DMS53 treated with DMSO at 0.1 percent for 48 hours (cell line): ENCODE measurements at regions not wholly inside any gene's neighbourhood (a gene's known extent, or its start where the extent isn't known, plus 50 kb on each side); places are given as distances from the start of the nearest gene placed in this dataset.

ENCODE experiments used
- DNase-seq: peaks from one replicate; lab custom pipeline; 2025; ENCODE audit not compliant: unreplicated experiment; lab: John Stamatoyannopoulos, UW

- DNase-seq: no peak
These were observed 69.2 kb downstream of the INHBA start for GRCh38 chr7:41633690-41634089.

DNA sequence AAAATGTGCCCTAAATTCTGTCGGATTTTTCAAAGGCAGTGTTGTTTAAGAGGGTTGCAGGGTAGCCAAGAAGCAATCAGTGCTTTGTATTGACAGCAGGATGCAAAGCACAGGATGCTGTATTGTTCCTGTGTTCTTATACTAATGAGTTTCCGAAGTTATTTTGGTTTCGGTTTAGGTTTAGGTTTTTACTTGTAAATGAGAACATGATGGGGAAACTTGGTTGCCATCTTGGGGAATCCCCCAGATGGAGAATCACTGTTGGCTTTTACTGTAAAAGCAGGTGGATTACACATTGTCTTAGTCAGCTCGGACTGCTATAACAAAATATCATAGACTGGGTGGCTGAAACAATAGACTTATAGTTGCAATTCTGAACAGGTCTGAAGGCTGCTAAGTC lies 72.1 kb downstream of the INHBA start:
- DNase-seq: no peak

- DNase-seq: no peak
These were observed 73.2 kb downstream of the INHBA start for GRCh38 chr7:41629711-41630111.

DNA sequence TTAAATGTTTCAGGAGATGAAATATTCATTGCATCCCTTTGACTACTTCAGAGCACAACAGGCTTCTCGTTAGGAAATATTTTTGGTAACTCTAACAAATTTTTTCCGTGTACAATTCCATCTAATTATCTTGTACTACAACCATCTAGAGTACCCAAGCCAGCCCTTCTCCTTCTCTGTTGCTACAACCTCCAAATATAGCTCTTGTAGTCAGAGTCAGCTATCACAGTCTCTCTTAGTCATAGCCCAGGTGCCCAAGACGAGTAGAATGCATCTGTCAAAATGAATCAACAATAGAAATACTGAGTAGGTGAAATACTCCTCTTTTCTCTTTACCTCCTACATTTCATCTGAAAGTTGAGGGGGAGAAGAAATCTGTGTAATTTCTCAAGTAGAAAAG lies 74.0 kb downstream of the INHBA start:
- no peak for DNase-seq

- DNase-seq: no peak
These were observed 75.1 kb downstream of the INHBA start for GRCh38 chr7:41627645-41628298.

DNA sequence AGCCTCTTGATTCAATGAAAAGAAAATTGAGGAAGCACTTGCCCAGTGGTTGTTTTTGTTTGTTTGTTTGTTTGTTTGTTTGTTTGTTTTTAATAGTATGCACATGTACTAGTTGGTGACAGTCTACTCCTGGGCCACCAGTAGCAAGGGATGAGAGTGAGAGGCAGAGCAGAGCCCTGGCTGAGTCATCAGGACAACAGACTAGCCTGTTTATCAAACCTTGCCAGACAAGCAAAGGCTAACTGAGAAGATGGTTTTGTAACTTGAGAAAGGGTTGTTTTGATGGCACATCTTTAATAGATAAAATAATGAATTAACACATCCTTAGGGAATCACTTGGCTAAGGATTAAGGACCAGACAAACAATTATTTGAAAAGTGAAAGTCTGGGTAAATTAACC lies 78.1 kb downstream of the INHBA start:
- no peak for DNase-seq

DNA sequence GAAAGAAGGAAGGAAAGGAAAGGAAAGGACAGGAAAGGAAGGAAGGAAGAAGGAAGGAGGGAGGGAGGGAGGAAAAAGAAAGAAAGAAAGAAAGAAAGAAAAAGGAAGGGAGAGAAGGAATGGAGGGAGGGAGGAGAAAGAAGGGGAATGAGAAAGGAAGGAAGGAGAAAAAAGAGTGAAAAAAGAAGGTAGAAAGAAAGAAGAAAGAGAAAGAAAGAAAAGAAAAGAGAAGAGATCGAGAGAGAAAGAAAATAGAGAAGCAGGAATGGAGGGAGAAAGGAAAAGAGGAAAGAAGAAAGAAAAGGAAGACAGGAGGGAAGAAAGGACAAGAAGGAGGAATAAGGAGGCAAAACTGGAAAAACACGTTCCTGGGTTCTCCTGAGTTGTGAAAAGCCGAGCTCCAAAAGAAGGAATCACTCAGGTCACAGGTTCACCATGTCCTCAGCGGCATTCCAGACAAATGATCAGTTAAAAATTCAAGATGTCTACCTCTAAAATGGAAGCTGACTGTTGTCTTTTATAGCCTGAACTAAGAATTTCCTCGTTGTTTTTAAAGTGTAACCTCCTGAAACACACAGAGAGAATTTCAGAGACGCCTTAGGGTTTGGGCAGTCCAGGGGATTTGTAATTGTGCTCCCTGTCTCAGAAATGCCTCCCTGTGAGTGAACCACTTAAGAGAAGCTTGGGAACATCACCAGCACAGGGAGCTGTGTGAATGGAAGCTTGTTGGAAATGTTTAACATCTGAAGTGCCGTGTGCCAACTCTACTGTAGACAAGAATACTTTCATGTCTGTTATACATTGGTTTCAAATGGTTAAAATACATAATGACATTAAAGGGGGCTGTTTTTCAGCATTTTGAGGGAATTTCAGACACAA lies 80.7 kb downstream of the INHBA start:
- no peak for DNase-seq

- no peak for DNase-seq
These were observed 84.9 kb downstream of the INHBA start for GRCh38 chr7:41617987-41618386.

DNA sequence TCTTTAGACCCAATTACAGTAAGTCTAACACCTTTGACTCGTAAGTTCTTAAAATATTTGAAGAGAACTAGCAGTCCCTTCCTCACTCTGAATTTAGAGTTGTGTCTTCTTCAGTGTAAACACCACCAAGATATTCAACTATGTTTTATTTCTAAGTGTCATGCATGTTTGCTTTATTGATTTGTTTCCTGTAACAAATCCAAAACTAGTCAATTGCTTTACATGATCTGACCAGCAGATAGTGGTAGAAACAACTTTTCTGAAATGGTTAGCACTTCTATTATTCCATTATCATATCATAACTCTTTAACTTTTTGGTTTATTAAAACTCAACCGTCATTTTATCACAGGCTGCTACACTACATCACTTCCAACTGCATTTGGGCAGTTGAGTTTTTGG lies 90.1 kb downstream of the INHBA start:
- no peak for DNase-seq

DNA sequence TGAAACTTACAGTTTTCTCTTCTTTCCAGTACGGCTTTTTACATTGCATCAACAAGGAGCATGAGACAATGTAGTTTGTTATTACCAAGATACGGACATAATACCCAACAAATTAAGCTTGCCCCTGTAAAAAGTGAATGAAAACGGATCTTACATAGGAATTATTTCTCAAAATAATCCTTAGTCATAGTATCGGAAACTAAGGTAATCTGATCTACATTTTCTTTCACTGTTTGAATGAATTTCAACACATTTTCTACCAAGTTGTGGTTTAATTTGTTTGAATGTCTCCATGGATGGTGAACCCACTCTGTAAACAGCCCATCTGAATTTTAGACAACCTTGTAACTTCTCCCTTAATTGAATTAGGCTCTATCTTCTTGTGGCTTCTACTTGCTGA lies 90.5 kb downstream of the INHBA start:
- no peak for DNase-seq

DNA sequence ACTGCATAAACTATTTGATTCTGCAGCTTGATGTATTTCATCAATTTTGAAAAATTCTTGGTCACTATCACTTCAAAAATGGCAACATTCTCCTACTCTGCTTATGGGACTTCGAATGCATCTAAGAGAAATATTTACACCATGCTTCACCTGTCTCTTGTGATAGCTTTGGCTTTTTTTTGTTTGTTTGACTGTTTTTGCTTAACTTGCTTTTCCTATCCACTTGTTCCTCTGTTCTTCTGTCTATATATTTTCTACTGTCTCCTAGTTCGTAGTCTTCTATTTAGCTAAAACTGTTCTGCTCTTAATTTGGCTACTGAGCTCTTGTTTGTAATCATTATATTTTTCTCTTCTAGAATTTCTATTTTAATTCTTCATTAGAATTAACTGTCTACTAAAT lies 94.4 kb downstream of the INHBA start:
- DNase-seq: no peak

GRCh38 chr7:41603985-41604384 lies 98.9 kb downstream of the INHBA start:
- DNase-seq: no peak

- no peak for DNase-seq
These were observed 103.1 kb downstream of the INHBA start for GRCh38 chr7:41599760-41600159.

GRCh38 chr7:41592794-41593193 lies 110.1 kb downstream of the INHBA start:
- DNase-seq: no peak

DNA sequence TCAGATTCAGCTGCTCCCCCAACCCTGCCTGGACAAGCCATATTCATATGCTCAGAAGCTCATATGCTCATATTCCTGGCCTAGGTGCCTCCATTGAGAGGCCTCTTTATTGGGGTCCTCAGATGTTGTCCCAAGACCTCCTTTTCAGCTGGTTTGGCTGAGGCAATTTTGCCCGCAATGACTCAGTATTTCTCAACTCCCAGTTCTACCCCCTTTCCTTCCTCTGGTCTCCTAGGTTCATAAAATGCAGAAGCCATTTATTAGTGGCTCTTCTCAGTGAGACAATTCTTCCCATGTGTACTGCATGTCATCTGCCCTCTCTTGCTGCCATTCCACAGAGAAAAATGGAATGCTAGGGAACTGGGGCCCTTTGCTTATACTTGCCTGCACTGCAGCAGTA lies 110.7 kb downstream of the INHBA start:
- DNase-seq: no peak

DNA sequence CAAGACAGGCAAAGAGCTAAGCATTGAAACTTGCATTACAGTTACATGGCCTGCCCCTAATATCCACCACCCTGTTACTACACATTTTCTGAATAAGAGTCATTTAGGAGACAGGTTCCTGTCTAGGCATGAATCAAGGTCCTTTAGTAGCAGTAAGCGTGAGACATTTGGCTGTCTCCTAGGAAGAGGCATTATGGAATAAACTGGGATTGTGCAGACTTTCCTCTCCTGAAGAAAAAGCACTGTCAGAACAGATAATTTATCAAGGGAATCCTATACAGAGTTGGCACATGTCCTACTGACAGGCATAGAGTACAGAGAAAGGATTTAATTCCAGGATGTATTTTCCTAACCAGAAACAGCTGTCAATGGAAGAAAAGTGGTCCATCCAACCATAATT lies 111.9 kb downstream of the INHBA start:
- DNase-seq: no peak

DNA sequence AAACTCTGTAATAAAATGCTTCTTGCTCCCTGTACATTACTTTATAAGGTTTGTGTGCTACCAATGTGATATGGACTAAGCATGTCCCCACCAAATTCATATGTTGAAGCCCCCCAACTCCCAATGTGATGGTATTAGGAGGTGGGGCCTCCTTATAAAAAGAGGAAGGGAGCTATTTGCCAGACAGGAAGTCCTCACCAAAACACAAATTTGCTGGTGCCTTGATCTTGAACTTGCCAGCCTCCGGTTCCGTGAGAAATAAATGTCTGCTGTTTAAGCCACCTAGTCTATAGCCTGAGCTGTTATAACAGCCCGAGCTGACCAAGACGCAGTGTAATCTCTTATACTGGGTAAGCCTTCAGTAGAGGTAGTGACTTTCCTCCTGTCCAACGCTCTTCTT lies 114.5 kb downstream of the INHBA start:
- DNase-seq: no peak

DNA sequence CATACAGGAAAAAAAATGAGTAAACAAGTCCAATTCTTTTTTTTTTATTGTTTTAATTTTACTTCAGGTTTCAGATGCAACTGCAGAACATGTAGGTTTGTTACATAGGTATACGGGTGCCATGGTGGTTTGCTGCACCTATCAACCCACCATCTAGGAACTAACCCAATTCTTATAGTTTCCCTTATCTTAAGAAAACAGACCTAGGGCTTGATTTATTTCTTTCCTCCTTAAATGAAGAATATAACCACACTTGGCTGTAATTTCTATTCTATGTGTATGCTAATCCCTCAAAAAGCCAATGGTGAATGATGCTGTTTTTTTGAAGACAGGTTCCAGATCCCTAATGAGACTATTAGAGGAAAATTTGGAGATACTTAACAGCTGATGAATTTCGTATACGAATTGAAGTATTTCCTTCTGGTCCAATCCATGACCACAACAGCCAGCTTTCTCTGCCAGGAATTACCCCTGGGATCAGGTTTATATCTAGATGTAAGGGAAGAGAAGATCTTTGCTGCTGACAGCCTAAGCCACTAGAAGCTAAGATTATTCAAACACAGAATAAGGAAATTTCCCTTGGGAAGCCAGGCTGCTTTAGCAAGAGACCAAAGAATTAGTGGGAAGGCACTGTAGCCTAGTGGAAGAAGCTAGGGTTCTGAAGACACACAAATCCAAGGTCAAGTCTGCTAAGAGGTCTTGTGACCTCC lies 115.8 kb downstream of the INHBA start:
- DNase-seq: no peak

GRCh38 chr7:41584746-41585145 lies 118.1 kb downstream of the INHBA start:
- DNase-seq: no peak

DNA sequence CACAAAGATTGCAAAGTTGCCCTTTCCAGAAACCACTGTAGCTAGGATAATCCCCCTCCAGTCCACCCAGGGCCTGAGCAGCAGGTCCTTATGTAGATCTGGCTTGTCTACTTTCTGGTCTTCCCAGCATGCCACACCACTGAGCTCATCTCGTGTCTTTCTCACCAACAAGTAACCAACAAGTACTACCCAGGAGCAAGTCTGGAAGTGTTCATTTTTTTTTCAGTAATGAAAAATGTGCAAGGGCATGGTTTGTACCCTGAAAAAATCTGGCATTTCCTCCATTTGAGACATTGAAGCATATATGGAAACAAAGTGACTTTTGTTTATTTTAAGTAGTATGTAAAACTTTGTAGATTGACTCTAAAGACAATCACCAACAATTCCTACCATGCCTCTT lies 120.8 kb downstream of the INHBA start:
- no peak for DNase-seq

GRCh38 chr7:41581041-41581440 lies 121.8 kb downstream of the INHBA start:
- no peak for DNase-seq
